Gastrocnemius medialis (tissue), 4 donors: ENCODE measurements at regions not wholly inside any gene's neighbourhood (a gene's known extent, or its start where the extent isn't known, plus 50 kb on each side); places are given as distances from the start of the nearest gene placed in this dataset.
A peak's percentile ranks its signal among the peaks of the same experiment; 100 is the strongest.

ENCODE experiments used
- ATAC-seq, 2 donors: fragments of 150-250 bp; one replicate each; pipeline ENCODE4 v1.9.1; 2016
- DNase-seq, 2 donors: peaks; one replicate each; pipeline ENCODE4 v3.0.0-alpha.2; 2019
- H3K27ac ChIP-seq, 4 donors: fragments of 200-600 bp; sonication (generic); 1 replicate in 1 of 4; 2 replicates in 3 of 4; pipeline ENCODE4 v1.5.1; 2016 to 2018; ENCODE audit warnings: mild to moderate bottlenecking in 2 of 4, moderate library complexity in 1 of 4
- H3K27me3 ChIP-seq, 3 donors: fragments of 200-600 bp; sonication (generic) in 2 of 3; 1 replicate in 1 of 3; 2 replicates in 2 of 3; pipeline versions ENCODE4 v1.5.1 to v1.6.0; 2016 to 2019; ENCODE audit warnings: mild to moderate bottlenecking in 1 of 3, moderate library complexity in 1 of 3
- H3K36me3 ChIP-seq, 2 donors: fragments of 200-600 bp; sonication (generic) in 1 of 2; one replicate each; pipeline ENCODE4 v1.5.1; 2017 to 2018
- H3K4me1 ChIP-seq, 2 donors: fragments of 200-600 bp; sonication (generic) in 1 of 2; one replicate each; pipeline ENCODE4 v1.5.1; 2016 to 2017; ENCODE audit warnings: mild to moderate bottlenecking in 2 of 2
- H3K4me3 ChIP-seq, 4 donors: fragments of 200-600 bp; sonication (generic) in 3 of 4; 1 replicate in 1 of 4; 2 replicates in 3 of 4; pipeline ENCODE4 v1.5.1; 2016 to 2019; ENCODE audit warnings: mild to moderate bottlenecking in 2 of 4
- H3K9me3 ChIP-seq, 3 donors: fragments of 200-600 bp; sonication (generic) in 2 of 3; 1 replicate in 1 of 3; 2 replicates in 2 of 3; pipeline ENCODE4 v1.5.1; 2016 to 2019
- CTCF ChIP-seq, 5 experiments: fragments of 450-650 bp in 3 of 5; fragments of 200-600 bp in 2 of 5; sonication (generic) in 2 of 5; IDR thresholded peaks in 4 of 5; conservative IDR thresholded peaks in 1 of 5; 1 replicate in 4 of 5; 2 replicates in 1 of 5; pipeline ENCODE4 v1.5.1; 2016 to 2019; ENCODE audit warnings: antibody characterized with exemption in 5 of 5, mild to moderate bottlenecking in 3 of 5, moderate library complexity in 3 of 5
- POLR2A ChIP-seq, 2 donors: fragments of 450-650 bp; IDR thresholded peaks; one replicate each; pipeline ENCODE4 v1.6.1; 2017; ENCODE audit warnings: antibody characterized with exemption in 2 of 2, mild to moderate bottlenecking in 2 of 2, moderate library complexity in 2 of 2
- in situ Hi-C, 4 donors: fragments of 200-750 bp; cut with MboI; loops; one replicate each; pipeline versions ENCODE4 v1.15.0 to v1.8.0; 2017; ENCODE audit warnings: low sequenced_read_pairs in 4 of 4
- intact Hi-C: fragments of 100-400 bp; cut with DNase I; formaldehyde crosslinking; loops from one replicate; pipeline ENCODE4 v1.15.1; 2023; ENCODE audit warnings: low total_unique reads

- TF ChIP-seq CTCF (IDR thresholded peaks at IDR 0.05 in 4 of 5, conservative IDR thresholded peaks at IDR 0.05 in 1 of 5) (no peak), POLR2A (IDR thresholded peaks at IDR 0.05) (no peak)
- Histone ChIP-seq H3K4me1 (no peaks in the 10 kb centered on the region), H3K4me3 (no peak overlapping the region), H3K9me3 (no peaks in the 10 kb centered on the region), H3K27me3 (no peaks in the 10 kb centered on the region), H3K36me3 (no peaks in the 10 kb centered on the region), H3K27ac (no peak overlapping the region)
- DNase-seq (no peak), ATAC-seq (peak in 1 of 2 donors; percentile 27)
- in situ Hi-C loops, result no loop called here
- intact Hi-C loops, result no loop called here
Measured at GRCh38 chr5:117943541-117943940, 1044.8 kb downstream of the DTWD2 start.

GRCh38 chr5:117942861-117943519 lies 1045.4 kb downstream of the DTWD2 start:
- ATAC-seq, result no peak
- DNase-seq, result no peak
- in situ Hi-C loops, result no loop called here
- TF ChIP-seq CTCF (IDR thresholded peaks at IDR 0.05 in 4 of 5, conservative IDR thresholded peaks at IDR 0.05 in 1 of 5) (no peak), POLR2A (IDR thresholded peaks at IDR 0.05) (no peak)
- Histone ChIP-seq H3K4me1 (no peaks in the 10 kb centered on the region), H3K9me3 (no peaks in the 10 kb centered on the region), H3K4me3 (no peak overlapping the region), H3K27ac (no peak overlapping the region), H3K36me3 (no peaks in the 10 kb centered on the region), H3K27me3 (no peaks in the 10 kb centered on the region)
- intact Hi-C loops, result no loop called here

- Histone ChIP-seq H3K27ac (no peak overlapping the region), H3K9me3 (no peaks in the 10 kb centered on the region), H3K4me1 (no peaks in the 10 kb centered on the region), H3K4me3 (no peak overlapping the region), H3K27me3 (no peaks in the 10 kb centered on the region), H3K36me3 (no peaks in the 10 kb centered on the region)
- DNase-seq, result no peak
- no peak for ATAC-seq
- in situ Hi-C loops (no loop called here), intact Hi-C loops (no loop called here)
- TF ChIP-seq POLR2A (IDR thresholded peaks at IDR 0.05) (no peak), CTCF (IDR thresholded peaks at IDR 0.05 in 4 of 5, conservative IDR thresholded peaks at IDR 0.05 in 1 of 5) (no peak)
Measured at GRCh38 chr5:117893211-117893610, 1095.1 kb downstream of the DTWD2 start.

GRCh38 chr5:117892360-117892759 lies 1096.0 kb downstream of the DTWD2 start:
- Histone ChIP-seq H3K4me3 (no peak overlapping the region), H3K36me3 (no peaks in the 10 kb centered on the region), H3K27me3 (no peaks in the 10 kb centered on the region), H3K4me1 (no peaks in the 10 kb centered on the region), H3K27ac (no peak overlapping the region), H3K9me3 (no peaks in the 10 kb centered on the region)
- intact Hi-C loops (no loop called here), in situ Hi-C loops (no loop called here)
- no peak for ATAC-seq
- DNase-seq, result no peak
- TF ChIP-seq POLR2A (IDR thresholded peaks at IDR 0.05) (no peak), CTCF (IDR thresholded peaks at IDR 0.05 in 4 of 5, conservative IDR thresholded peaks at IDR 0.05 in 1 of 5) (no peak)

- no peaks in the 10 kb centered on the region for H3K9me3 ChIP-seq
Measured at GRCh38 chr5:117889596-117889995, 1098.8 kb downstream of the DTWD2 start.

More at GRCh38 chr5:117889596-117889995, 1098.8 kb downstream of the DTWD2 start:
- no peak for DNase-seq
- H3K27ac ChIP-seq, result no peak overlapping the region
- in situ Hi-C loops, result no loop called here
- H3K36me3 ChIP-seq, result no peaks in the 10 kb centered on the region
- no peak for TF ChIP-seq POLR2A (IDR thresholded peaks at IDR 0.05)
- TF ChIP-seq CTCF (IDR thresholded peaks at IDR 0.05 in 4 of 5, conservative IDR thresholded peaks at IDR 0.05 in 1 of 5), result no peak
- no peak overlapping the region for H3K4me3 ChIP-seq
- no peak for ATAC-seq
- intact Hi-C loops, result no loop called here
- no peaks in the 10 kb centered on the region for H3K27me3 ChIP-seq
- H3K4me1 ChIP-seq, result no peaks in the 10 kb centered on the region
